ENCODE measurements at regions not wholly inside any gene's neighbourhood (a gene's known extent, or its start where the extent isn't known, plus 50 kb on each side); places are given as distances from the start of the nearest gene placed in this dataset.

GRCh38 chr9:135032868-135033460 lies 54.5 kb upstream of the OLFM1 start:
- DNase-seq (ENCODE audit: low read depth) (no peak), FAIRE-seq (no peak)
- Mint-ChIP-seq H3K9me3 (ENCODE audit: unreplicated experiment) (peaks cover under 1% of the 10 kb centered on the region), H3K27ac (ENCODE audit: unreplicated experiment) (no peak overlapping the region), H3K4me1 (ENCODE audit: low read depth, unreplicated experiment) (no peaks in the 10 kb centered on the region), H3K36me3 (ENCODE audit: low read depth, unreplicated experiment) (no peaks in the 10 kb centered on the region), H3K4me3 (ENCODE audit: unreplicated experiment) (no peak overlapping the region), H3K27me3 (ENCODE audit: low read depth, unreplicated experiment) (peaks cover 56% of the 10 kb centered on the region)
- H3K4me2 ChIP-seq (ENCODE audit: low read length) = no peak overlapping the region
- H3K4me1 ChIP-seq (ENCODE audit: insufficient read depth, low read length) = no peaks in the 10 kb centered on the region
- H3K27me3 ChIP-seq (ENCODE audit: insufficient read depth, low read length) = peaks cover 2% of the 10 kb centered on the region
- H3K79me2 ChIP-seq (ENCODE audit: insufficient read depth, low read length) = no peaks in the 10 kb centered on the region
- H3K4me3 ChIP-seq (ENCODE audit: insufficient read depth, low read depth, low read length) = no peak overlapping the region
- TF ChIP-seq CTCF (IDR thresholded peaks at IDR 0.05; ENCODE audit: insufficient read depth, low read depth, low read length) (no peak), EZH2 (IDR thresholded peaks at IDR 0.05; ENCODE audit: insufficient read depth, low read length) (no peak)
- no peaks in the 10 kb centered on the region for H4K20me1 ChIP-seq (ENCODE audit: insufficient read depth, low read length)
- H3K36me3 ChIP-seq (ENCODE audit: insufficient read depth, low read length) = no peaks in the 10 kb centered on the region
- no peaks in the 10 kb centered on the region for H3K9me3 ChIP-seq (ENCODE audit: insufficient read depth, low read depth, low read length)
- H2AFZ ChIP-seq (ENCODE audit: low read depth, low read length) = no peak overlapping the region
- H3K9ac ChIP-seq (ENCODE audit: low read length) = no peak overlapping the region
- H3K27ac ChIP-seq (ENCODE audit: low read depth, low read length) = no peak overlapping the region

- peaks cover 60% of the 10 kb centered on the region for H3K27me3 Mint-ChIP-seq (ENCODE audit: low read depth, unreplicated experiment)
- H2AFZ ChIP-seq (ENCODE audit: low read depth, low read length) = no peak overlapping the region
- H3K4me2 ChIP-seq (ENCODE audit: low read length) = no peak overlapping the region
- no peak overlapping the region for H3K27ac Mint-ChIP-seq (ENCODE audit: unreplicated experiment)
- no peaks in the 10 kb centered on the region for H3K4me1 Mint-ChIP-seq (ENCODE audit: low read depth, unreplicated experiment)
- H3K79me2 ChIP-seq (ENCODE audit: insufficient read depth, low read length) = no peaks in the 10 kb centered on the region
- H3K9me3 ChIP-seq (ENCODE audit: insufficient read depth, low read depth, low read length) = no peaks in the 10 kb centered on the region
- H3K9me3 Mint-ChIP-seq (ENCODE audit: unreplicated experiment) = no peaks in the 10 kb centered on the region
- H3K4me1 ChIP-seq (ENCODE audit: insufficient read depth, low read length) = no peaks in the 10 kb centered on the region
- H4K20me1 ChIP-seq (ENCODE audit: insufficient read depth, low read length) = no peaks in the 10 kb centered on the region
- no peak overlapping the region for H3K9ac ChIP-seq (ENCODE audit: low read length)
- H3K36me3 ChIP-seq (ENCODE audit: insufficient read depth, low read length) = no peaks in the 10 kb centered on the region
- FAIRE-seq (no peak), DNase-seq (ENCODE audit: low read depth) (no peak)
- no peak for TF ChIP-seq CTCF (IDR thresholded peaks at IDR 0.05; ENCODE audit: insufficient read depth, low read depth, low read length)
- TF ChIP-seq EZH2 (IDR thresholded peaks at IDR 0.05; ENCODE audit: insufficient read depth, low read length) = no peak
- H3K27ac ChIP-seq (ENCODE audit: low read depth, low read length) = no peak overlapping the region
- H3K4me3 Mint-ChIP-seq (ENCODE audit: unreplicated experiment) = no peak overlapping the region
- H3K36me3 Mint-ChIP-seq (ENCODE audit: low read depth, unreplicated experiment) = no peaks in the 10 kb centered on the region
- H3K4me3 ChIP-seq (ENCODE audit: insufficient read depth, low read depth, low read length) = no peak overlapping the region
- peaks cover 2% of the 10 kb centered on the region for H3K27me3 ChIP-seq (ENCODE audit: insufficient read depth, low read length)
Measured at GRCh38 chr9:135033487-135033886, 54.0 kb upstream of the OLFM1 start.

- H3K4me1 Mint-ChIP-seq (ENCODE audit: low read depth, unreplicated experiment) = no peaks in the 10 kb centered on the region
- no peak overlapping the region for H3K4me3 Mint-ChIP-seq (ENCODE audit: unreplicated experiment)
- H3K27me3 Mint-ChIP-seq (ENCODE audit: low read depth, unreplicated experiment) = peaks cover 63% of the 10 kb centered on the region
Measured at GRCh38 chr9:135034106-135034505, 53.4 kb upstream of the OLFM1 start.

More at GRCh38 chr9:135034106-135034505, 53.4 kb upstream of the OLFM1 start:
- no peak overlapping the region for H3K4me2 ChIP-seq (ENCODE audit: low read length)
- no peak overlapping the region for H3K9ac ChIP-seq (ENCODE audit: low read length)
- peaks cover 2% of the 10 kb centered on the region for H3K27me3 ChIP-seq (ENCODE audit: insufficient read depth, low read length)
- H2AFZ ChIP-seq (ENCODE audit: low read depth, low read length) = no peak overlapping the region
- no peak overlapping the region for H3K4me3 ChIP-seq (ENCODE audit: insufficient read depth, low read depth, low read length)
- no peaks in the 10 kb centered on the region for H3K9me3 ChIP-seq (ENCODE audit: insufficient read depth, low read depth, low read length)
- H3K4me1 ChIP-seq (ENCODE audit: insufficient read depth, low read length) = no peaks in the 10 kb centered on the region
- H3K36me3 Mint-ChIP-seq (ENCODE audit: low read depth, unreplicated experiment) = no peaks in the 10 kb centered on the region
- no peak overlapping the region for H3K27ac ChIP-seq (ENCODE audit: low read depth, low read length)
- no peak overlapping the region for H3K27ac Mint-ChIP-seq (ENCODE audit: unreplicated experiment)
- no peaks in the 10 kb centered on the region for H3K79me2 ChIP-seq (ENCODE audit: insufficient read depth, low read length)
- TF ChIP-seq EZH2 (IDR thresholded peaks at IDR 0.05; ENCODE audit: insufficient read depth, low read length) = no peak
- no peak for TF ChIP-seq CTCF (IDR thresholded peaks at IDR 0.05; ENCODE audit: insufficient read depth, low read depth, low read length)
- DNase-seq (ENCODE audit: low read depth) (no peak), FAIRE-seq (no peak)
- no peaks in the 10 kb centered on the region for H3K36me3 ChIP-seq (ENCODE audit: insufficient read depth, low read length)
- no peaks in the 10 kb centered on the region for H3K9me3 Mint-ChIP-seq (ENCODE audit: unreplicated experiment)
- no peaks in the 10 kb centered on the region for H4K20me1 ChIP-seq (ENCODE audit: insufficient read depth, low read length)
